HG03066 (cell line): ENCODE measurements at regions not wholly inside any gene's neighbourhood (a gene's known extent, or its start where the extent isn't known, plus 50 kb on each side); places are given as distances from the start of the nearest gene placed in this dataset.
A peak's percentile ranks its signal among the peaks of the same experiment; 100 is the strongest.
"Not testable (repeated sequence)": the region's sequence is repeated elsewhere in the genome, so short reads cannot be mapped to it uniquely, and the experiment has no call there.

Source experiments
- ATAC-seq: cut with Tn5 transposase; IDR thresholded peaks from one replicate; pipeline ENCODE4 v1.9.1; 2021; ENCODE audit warnings: low read depth; ENCODE audit not compliant: unreplicated experiment

DNA sequence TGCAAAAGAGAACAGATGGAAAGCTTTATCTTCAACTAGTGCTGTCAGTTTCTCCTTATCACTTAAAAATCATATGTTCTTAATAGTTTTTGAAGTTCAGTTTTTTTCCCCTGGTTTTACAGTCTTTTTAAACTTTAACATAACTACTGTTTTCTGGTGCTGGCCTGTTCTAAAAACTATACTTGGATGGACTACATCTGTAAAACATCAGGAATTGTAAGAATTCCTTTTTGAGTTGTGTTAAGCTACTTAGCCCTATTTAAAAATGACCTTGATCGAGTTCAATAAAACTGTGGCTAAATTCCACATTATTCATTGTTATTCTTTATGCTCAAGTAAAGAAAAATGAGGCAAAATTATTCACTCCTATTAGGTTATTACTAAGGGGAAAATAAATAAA lies 397.7 kb downstream of the NUP35 start:
- no peak for ATAC-seq

DNA sequence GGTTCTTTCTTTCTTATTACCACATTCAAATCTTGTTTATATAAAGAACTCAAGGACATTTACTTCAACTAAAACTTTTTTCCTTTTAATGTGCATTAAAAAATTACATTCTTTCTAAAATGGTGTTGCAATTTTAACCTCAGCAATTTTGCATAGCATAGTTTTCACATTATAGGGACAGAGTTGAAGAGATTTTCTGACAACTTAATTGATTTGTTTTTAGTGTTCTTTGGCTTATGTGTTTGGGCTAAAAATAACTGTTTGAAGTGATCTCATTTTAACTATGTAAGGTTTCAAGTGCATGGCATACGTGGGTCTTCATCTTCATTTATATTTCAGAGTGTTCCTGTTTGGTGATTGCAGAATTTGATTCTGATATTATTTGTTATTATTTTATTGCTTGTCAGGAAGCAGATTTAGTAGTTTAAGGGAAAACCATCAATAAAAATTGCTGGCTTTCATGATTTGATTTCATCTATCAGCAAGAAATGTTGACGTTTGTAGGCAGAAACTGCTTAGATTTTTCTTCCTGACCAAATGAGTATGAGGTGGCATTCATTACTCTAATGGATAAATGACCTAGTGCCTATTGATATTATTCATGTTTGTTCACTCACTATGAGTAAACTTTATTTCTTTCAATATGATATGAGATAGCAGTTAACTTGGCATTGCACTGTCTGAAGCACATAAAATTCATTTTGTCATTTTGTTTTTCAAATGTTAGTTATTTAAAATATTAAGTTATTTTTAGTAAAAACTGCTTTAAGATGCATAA lies 398.4 kb downstream of the NUP35 start:
- no peak for ATAC-seq

DNA sequence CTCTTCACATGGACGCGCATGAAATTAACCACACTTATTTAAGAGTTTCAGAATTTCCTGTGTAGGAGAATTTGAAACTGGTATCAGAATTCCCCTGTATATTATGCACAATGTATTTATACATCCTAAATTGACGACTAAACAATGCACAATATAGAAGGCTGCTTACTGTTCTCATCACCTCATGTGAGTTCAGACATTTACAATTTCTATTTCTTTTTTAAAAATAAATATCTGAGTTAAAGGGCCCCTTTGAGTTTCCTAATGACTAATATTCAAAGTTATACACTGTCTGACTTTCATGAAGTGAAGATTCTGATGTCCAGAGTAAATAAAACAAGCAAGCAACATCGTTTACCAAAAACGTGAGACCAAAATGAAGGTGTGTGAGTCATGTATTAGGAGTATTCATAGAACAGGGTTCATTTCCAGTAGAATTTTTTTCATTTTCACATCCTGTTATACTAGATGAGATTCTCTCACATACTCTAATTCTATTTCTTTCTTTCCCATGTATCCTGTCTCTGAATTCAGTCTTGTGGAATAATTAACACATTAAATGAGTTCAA lies 406.2 kb downstream of the NUP35 start:
- ATAC-seq = no peak

DNA sequence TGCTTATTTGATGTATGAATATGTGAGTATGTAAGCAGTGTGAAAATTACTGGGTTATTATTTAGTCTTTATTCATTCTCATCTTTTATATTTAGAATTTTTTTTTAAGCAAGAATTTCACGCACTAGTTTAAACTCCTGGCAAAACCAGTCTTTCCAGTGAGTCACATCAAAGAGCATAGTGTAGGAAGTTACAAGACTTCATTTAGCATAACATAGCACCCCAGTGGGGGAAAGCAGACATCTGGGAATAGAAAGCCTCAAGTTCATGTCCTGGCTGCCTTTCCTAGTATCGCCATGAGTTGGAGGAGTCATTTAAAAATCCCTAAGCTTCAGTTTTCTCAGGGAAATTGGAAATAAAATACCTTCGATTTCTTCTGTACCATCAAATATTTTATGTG lies 408.3 kb downstream of the NUP35 start:
- no peak for ATAC-seq

DNA sequence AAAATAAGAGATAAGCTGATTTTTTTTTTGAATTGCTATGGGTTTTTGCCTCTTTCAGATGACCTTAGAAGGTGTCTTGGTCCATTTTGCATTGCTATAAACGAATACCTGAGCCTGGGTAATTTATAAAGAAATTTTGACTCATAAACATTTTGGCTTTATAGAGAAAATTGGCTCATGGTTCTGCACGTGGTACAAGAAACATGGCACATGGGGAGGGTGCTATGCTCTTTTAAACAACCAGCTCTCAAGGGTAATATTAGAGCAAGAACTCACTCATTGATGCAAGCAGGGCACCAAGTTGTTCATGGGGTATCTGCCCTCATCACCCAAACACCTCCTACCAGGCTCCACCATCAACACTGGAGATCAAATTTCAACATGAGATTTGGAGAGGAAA lies 408.8 kb downstream of the NUP35 start:
- no peak for ATAC-seq

DNA sequence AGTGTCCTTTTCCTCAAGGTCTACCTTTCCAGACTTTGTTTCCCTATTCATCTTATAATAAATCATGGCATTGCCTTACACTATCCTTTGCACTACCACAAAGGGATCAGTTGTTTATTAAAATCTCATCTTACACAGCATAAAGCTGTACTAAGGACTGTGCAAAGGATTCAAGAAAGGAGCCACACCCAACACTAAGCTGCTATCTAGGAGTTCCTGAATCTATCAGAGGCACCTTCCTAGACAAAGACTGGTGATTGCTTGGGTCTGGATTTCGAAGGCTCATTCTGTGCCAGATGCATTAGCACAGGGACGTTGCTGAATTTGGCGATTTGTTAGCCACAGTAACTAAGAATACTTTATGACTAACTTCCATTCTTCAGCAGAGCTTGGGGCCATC lies 412.0 kb downstream of the NUP35 start:
- ATAC-seq = no peak

DNA sequence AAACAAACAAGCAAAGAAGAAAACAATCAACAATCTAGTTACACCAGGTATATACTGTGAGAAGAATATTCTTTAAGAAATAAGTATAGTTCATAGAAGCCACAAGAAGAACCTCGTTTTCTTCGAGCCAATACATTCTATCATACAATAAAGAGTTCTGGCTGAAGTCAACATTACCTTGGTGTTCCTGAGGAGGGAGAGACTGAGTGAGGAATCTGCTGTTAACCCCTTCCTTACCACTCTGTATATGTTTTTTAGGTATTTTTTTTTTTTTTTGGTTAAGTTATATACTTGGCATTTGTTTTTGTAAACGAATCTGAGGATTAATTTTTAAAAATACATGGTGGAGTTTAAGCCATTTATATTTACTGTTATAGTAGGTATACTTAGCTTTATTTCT lies 412.5 kb downstream of the NUP35 start:
- no peak for ATAC-seq

DNA sequence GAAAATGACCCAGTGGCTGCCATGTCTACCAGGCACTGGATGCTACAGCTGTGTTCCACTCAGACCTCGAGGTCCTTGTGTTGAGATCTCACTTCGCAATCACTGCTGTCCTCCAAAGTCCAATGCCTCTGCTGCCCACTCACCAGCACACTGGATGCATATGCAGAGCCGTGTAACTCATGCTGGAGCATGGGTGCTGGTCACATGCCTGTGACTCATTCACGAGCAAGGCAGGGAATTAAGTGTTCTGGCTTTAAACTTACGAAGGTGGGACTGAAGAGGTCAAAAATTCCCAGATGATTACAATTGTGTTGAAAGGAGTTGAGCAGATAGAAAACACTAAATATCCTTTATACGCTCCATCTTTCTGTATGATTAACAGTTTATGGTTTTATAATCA lies 417.5 kb downstream of the NUP35 start:
- no peak for ATAC-seq

DNA sequence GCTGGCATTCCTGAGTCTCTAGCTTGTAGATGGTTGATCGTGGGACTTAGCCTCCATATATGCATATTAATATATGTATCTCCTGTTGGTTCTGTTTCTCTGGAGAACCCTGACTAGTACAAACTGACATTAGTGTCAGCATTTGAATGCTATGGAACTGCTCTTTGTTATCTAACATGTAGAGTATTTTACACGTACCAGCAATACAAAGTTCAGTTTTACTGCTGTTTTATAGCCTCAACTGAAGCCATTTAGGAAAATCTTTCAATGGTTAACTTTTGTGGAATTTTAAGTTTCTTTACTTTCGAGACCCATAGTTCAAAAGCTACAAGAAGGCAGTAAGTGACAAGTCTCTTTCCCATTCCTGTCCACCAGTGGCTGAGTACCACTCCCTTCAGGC lies 418.4 kb downstream of the NUP35 start:
- no peak for ATAC-seq

DNA sequence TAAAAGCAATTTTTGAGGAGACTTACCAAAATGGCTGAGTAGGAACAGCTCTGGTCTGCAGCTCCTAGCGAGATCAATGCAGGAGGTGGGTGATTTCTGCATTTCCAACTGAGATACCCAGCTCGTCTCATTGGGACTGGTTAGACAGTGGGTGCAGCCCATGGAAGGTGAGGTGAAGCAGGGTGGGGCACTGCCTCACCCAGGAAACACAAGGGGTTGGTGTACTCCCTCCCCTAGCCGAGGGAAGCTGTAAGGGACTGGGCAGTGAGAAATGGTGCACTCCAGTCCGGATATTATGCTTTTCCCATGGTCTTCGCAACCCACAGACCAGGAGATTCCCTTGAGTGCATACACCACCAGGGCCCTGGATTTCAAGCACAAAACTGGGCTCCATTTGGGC lies 419.0 kb downstream of the NUP35 start:
- no peak for ATAC-seq

DNA sequence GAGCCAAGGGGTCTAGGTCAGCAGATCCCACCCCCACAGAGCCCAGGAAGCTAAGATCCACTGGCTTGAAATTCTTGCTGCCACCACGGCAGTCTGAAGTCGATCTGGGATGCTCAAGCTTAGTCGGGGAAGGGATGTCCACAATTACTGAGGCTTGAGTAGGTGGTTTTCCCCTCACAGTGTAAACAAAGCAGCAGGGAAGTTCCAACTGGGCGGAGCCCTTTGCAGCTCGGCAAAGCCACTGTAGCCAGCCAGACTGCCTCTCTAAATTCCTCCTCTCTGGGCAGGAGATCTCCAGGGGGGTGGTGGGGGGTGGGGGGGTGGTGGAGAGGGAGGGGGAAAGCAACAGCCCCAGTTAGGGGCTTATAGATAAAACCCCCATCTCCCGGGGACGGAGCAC lies 419.5 kb downstream of the NUP35 start:
- peak; percentile 67 for ATAC-seq

DNA sequence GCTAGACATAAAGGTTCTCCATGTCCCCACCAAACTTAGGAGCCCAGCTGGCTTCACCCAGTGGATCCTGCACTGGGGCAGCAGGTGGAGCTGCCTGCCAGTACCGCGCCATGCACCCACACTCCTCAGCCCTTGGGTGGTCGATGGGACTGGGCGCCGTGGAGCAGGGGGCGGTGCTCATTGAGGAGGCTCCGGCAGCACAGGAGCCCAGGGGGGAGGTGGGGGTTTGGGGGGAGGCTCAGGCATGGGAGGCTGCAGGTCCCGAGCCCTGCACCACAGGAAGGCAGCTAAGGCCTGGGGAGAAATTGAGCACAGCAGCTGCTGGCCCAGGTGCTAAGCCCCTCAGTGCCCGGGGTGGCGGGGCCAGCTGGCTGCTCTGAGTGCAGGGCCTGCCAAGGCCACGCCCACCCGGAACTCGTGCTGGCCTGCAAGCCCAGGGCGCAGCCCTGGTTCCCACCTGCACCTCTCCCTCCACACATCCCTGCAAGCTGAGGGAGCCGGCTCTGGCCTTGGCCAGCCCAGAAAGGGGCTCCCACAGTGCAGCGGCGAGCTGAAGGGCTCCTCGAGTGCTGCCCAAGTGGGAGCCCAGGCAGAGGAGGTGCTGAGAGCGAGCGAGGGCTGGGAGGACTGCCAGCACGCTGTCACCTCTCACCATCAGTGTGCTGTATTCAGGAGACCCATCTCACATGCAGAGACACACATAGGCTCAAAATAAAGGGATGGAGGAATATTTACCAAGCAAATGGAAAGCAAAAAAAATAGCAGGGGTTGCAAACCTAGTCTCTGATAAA lies 422.5 kb downstream of the NUP35 start:
- ATAC-seq = not testable (repeated sequence)

DNA sequence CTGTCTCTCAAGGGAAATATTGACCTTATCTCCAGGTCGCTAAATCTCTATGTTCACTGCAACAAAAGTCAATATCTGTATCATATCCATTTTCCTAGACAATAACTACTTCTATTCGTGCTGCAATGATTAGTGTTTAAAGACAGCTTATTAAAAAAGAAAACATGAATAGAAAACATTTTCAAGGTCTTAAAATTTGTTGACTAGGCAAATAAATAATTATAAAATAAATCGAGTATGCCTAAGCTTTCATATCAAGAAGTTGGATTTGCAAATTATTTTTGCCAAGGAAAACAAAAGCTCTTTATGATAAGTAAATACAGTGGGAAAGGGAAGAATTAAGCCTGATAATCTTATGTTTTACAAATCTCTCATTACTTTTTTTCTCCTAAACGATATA lies 428.5 kb downstream of the NUP35 start:
- no peak for ATAC-seq

DNA sequence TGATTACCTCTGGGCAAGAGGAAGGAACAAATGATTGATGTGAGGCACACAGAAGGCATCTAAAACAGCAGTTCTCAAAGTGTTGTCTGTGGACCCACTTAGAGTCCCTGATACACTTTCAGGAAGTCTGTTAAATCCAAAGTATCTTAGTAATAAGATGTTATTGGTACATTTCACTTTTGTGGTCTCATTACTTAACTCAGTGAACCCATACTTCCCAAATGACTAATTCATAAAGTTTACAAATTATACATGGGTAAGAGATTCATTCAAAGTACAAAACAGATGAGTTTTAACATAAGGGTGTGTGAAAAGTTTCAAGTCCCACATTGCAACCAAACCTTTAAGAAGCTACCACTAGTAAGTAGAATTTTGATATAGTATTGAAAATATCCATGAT lies 440.5 kb downstream of the NUP35 start:
- ATAC-seq = no peak

DNA sequence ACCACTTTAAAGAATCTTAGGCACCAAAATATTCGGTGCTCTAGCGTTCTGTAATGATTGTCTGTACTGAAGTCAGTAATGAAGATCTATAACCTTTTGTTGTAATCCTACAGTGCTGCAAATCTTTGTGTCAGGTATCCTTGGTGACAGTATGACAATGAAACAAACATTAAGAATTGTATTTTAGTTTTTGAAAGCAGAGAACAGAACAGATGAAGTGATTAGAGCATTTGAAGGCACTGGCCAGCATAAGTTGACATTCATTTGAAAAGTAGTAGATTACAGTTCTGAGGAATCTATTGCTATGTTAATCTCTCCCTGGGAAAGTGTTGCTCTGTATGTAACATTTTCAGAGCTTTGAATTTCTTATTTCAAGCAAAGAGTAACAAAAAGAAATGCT lies 451.2 kb downstream of the NUP35 start:
- no peak for ATAC-seq

DNA sequence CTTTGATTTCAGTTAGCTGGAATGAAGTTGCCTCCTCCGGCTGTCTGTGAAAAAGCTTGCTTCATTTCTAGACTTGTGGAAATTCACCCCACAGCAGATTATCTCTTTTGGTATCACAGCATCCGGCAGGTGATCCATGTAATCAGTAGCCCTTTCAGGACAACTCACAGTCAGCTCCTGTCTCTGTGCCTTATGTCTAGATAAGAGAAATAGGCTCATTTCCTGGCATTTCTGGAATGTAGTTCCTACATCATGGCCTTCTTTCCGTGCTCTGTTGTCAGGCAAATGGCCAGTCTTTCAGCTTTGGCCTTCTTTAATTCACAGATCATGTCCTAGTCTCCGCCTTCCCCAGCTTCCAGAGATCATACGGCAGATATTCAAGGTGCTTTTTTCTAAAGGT lies 455.4 kb downstream of the NUP35 start:
- ATAC-seq = no peak

DNA sequence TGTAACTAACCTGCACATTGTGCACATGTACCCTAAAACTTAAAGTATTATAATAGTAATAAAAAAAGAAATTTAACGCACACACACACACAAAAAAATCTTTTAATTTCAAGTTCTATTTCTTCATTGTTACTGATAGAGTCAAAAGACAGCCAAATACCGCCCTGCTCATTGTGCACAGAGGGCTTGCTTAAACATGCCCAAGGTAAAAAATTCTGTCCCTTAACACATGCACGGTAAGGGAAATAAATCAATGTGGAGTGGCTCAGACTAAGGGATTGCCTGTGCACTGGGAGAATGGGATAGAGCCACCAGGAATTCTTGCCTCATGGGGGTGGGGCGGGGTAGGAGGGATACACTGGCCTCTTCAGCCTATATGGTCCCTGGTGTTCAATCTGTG lies 468.0 kb downstream of the NUP35 start:
- no peak for ATAC-seq

DNA sequence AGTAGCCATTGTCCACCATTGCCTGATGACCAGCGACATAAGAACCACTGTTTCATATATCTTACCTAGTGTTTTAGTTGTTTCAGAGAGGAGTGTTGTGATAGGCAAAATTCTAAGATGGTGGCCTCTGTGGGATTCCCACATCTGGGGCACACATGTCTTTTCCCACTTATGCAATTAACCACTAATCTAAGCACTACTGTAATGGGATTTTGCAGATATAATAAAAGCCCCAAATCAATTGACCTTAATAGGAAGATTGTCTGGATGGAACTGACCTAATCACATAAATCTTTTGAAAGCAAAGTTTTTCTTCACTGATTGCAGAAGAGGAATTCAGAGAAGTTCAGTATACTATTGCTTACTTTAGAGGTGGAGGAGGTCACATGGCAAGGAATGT lies 469.9 kb downstream of the NUP35 start:
- ATAC-seq = no peak

DNA sequence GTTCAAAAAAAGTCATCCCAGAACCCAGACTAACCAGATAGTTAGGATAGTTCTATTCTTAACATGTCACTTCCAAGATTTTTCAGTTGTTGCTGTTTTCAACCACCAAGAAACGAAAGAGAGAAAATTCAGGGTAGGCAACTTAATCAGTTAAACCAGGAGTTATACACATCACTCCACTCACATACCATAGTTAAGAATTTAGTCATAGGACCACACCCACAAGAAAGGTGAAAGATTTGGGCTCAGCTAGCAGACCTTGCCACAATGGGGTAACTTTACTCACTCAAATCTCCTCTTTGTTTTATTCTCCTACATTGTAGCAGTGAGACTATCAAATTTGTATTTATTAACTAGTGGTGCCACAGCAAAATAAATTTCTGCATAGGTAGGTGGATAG lies 473.6 kb downstream of the NUP35 start:
- ATAC-seq = no peak

DNA sequence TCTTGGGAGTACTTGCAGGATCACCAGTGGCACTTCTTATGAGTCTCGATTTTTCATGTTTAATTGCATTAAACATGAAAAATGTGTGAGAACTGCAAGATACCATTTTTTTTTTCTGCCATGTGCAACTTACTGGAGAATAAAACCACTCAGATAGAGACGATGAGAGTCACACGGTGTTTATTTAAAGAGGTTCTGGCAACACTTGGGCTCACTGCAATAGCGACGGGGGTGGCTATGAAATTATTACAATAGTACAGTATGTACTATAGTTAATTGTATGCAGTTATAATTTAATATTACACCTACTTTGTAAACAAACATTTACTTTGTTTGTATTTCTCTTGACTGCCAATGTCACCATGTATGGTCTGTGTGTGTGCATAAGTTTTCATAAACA lies 479.8 kb downstream of the NUP35 start:
- no peak for ATAC-seq

DNA sequence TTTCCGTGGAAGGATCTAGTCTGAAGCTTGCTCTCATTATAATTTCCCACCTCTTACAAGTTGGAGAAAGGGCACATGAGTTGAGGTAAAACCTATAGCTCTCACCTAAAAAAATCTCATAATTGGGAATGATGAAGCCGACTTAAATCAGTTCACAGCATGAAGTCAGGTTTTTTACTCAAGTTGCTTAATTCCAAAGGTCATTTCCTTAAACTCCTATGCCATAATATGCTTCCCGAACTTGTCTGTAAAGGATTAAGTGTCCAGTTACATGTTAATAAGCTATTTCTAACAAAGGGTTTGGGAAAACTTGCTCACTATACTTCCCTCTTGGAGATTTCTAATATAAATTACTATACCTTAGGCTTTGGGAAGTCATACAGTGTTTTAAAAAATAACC lies 481.2 kb downstream of the NUP35 start:
- ATAC-seq = no peak
